GM21619 (cell line): ENCODE measurements at regions not wholly inside any gene's neighbourhood (a gene's known extent, or its start where the extent isn't known, plus 50 kb on each side); places are given as distances from the start of the nearest gene placed in this dataset.
"Not testable (repeated sequence)": the region's sequence is repeated elsewhere in the genome, so short reads cannot be mapped to it uniquely, and the experiment has no call there.

ENCODE experiments used
- ATAC-seq: cut with Tn5 transposase; IDR thresholded peaks from one replicate; pipeline ENCODE4 v1.9.1; 2021; ENCODE audit not compliant: unreplicated experiment

DNA sequence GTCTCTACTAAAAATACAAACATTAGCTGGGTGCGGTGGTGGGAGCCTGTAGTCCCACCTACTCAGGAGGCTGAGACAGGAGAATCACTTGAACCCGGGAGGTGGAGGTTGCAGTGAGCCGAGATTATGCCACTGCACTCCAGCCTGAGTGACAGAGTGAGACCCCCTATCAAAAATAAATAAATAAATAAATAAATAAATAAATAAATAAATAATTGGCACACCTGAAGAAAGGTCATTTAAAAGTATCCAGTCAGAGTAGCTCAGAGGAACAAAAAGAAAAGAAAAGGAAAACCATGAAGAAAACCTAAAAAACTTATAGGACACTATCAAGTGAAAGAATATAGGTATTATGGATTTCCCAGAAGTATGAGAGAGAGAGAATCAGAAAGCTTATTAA lies 330.1 kb upstream of the AR start:
- not testable (repeated sequence) for ATAC-seq

DNA sequence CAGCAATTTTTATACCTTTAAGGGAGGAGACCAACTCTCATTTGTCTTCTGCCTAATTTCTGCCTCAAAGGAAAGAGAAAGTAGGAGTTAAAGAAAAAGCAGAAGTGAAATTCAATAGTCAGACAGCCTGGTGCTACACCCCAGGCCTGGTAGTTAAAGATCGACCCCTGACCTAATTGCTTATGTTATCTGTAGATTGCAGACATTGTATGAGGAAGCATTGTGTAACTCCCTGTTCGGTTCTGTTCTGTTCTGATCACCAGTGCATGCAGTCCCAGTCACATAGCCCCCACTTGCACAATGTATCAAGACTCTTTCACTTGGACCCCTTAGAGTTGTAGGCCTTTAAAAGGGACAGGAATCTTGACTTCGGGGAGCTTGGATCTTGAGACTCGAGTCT lies 335.9 kb upstream of the AR start:
- no peak for ATAC-seq

DNA sequence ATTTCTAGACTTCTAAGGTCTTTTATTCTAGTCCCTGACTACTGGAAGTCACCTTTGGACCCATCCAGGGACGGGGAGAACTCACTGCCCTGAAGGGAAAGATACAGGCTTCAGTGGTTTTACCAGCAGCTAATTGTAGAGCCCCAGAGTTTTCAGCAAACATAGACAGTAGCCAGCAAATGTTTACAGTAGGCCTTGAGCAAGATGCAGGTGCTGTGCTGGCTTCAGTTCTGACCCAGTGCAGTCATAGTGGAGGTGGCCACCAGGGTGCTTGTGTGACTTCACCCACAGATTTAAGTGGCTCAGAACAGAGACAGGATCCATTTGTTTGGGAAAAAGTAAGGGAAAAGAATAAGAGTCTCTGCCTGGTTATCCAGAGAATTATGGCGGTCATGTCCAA lies 384.4 kb upstream of the AR start:
- no peak for ATAC-seq

DNA sequence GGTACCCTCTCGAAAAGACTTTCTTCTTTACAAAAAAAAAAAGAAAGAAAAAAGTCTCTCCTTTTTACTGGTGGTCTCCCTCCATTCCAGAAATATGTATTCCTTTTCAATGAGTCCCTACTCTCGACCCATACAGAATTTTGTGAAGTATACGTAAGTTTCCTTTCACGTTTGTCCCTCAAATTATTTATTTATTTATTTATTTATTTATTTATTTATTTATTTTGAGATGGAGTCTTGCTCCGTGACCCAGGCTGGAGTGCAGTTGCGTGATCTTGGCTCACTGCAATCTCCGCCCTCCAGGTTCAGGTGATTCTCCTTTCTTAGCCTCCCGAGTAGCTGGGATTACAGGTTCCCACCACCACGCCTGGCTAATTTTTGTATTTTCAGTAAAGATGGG lies 429.2 kb upstream of the AR start:
- no peak for ATAC-seq

DNA sequence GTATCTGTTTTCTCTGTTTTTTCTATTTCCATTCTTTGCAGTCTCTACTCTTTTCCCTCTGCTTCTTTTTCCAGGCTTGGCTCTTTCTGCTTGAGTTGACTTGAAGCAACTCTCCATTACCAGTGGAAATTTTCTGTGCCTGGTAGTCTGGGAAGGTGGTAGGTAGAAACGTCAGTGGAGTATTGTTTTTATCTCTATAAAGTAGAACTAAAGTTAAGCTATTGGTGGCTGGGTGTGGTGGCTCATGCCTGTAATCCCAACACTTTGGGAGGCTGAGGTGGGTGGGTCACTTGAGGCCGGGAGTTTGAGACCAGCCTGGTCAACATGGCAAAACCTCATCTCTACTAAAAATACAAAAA lies 438.1 kb upstream of the AR start:
- ATAC-seq, result no peak

DNA sequence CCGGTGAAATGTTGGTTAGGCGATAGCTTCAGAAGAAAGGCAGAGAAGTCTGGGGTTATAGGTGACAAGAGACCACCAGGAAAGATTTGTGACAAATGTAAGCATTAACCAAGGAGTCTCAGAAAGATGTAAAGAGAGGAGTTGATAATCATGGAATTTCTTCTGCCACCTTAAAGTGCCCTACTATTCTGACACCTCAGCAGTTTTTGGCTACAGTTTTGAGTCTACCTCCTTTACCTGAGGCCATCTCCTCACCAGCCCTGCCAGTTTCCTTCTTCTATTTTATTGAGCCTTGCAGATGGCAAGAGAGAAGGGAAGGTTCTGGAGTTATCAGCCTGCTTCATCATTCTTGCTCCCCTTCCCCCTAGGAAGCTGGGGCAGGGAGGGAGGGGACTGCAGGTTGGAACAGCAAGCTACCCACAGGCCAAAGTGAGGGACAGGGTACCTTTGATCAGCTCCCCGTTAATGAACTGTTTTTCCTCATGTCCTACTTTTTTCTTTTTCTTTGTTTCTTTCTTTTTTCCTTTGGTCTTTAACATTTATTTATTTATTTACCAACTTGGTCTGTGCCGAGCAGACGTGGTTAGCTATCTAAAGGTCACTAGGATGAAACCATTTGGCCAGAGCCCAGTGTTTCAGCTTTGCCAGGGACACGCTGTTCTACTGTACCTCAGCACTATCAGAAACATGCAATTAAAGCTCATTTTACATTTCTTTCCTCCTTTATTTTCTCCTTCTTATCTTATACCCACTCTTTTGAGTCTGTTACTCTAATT lies 438.7 kb upstream of the AR start:
- no peak for ATAC-seq

DNA sequence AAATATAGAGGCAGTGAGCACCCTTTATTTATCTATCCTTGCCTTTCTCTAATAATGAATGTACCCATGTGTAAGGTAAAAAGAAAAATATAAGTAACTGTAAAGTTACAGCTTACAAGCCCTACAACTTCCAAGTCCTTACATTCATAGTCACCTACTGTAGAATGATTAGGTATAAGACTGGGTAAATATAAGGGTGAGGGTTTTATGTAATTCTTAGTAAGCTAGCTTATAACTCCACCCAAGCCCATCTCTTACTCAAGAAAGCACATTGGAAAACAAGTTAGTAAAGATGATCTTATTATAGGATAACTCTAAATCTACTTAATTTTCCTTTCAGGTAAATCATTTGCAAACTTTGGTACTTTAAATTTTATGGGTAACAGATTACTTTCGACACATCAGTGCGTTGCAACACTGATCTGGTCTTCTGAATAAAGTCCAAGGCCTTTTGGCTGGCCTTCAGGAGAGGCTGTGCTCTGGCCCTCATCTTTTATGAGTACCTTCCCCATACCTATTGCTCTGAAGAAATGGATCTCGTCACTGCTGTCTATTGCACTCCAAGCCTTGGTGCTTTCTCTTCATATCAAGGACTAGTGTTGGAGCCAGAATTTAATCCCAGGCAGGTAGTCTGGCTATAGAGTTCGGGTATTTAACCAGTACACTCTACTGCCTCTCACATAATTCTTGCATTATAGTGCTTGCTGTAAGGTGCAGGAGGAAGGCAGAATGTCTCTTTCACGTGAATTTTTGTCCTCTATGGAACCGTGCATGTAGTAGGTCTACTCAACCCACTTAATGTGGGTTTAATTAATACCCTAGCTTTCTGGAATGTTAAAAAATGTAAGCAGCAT lies 443.6 kb upstream of the AR start:
- no peak for ATAC-seq

DNA sequence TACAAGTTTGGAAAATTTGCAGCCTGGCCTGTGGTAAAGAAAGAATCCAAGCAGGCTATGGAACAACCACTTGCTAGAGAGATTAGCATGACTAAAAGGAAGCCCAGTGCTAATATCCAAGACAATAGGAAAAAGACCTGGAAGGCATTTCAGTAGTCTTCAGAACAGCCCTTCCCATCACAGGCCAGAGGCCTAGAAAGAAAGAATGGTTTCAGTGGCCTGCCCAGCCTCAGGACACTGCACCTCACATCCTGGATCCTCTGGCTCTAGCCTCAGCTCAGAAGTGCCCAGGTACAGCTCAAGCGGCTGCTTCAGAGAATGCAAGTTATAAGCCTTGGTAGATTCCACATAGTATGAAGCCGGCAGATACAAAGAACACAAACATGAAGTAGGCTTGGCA lies 449.8 kb upstream of the AR start:
- no peak for ATAC-seq

DNA sequence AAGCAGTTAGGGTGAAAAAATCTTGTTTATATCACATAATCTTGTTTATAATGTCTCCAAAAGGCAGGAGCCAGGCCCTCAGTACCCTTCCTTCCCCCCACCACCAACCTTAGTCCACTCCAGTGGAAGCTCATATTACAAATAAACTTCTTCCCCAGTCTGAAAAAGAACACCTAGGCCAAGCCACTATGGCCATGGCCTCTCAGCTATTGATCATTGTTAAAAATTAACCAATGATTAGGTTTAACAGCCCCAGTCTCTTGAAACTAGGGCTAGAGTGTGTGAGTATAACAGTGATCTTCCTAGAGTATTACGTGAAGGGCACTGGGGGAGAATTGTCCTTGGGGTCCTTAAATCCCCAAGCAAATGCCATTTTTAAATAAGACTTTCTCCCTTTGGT lies 411.9 kb upstream of the EDA2R start:
- no peak for ATAC-seq

DNA sequence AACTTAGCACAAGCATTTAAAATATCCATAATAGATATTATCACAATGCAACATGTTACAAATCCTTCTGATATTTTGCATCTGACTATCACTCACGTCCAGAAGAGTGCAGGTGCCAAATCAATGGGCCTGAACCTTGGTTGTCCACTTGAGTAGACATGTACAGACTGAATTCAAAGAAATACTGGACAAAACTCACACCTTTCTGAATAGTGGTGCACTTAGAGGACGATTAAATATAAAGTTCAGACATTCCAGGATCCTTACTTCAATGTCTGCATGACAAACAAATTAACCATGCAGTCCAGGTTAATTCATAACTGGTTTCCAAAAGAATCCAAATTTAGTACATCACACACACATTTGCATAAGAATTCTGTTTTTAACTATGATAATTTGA lies 406.0 kb upstream of the EDA2R start:
- no peak for ATAC-seq

DNA sequence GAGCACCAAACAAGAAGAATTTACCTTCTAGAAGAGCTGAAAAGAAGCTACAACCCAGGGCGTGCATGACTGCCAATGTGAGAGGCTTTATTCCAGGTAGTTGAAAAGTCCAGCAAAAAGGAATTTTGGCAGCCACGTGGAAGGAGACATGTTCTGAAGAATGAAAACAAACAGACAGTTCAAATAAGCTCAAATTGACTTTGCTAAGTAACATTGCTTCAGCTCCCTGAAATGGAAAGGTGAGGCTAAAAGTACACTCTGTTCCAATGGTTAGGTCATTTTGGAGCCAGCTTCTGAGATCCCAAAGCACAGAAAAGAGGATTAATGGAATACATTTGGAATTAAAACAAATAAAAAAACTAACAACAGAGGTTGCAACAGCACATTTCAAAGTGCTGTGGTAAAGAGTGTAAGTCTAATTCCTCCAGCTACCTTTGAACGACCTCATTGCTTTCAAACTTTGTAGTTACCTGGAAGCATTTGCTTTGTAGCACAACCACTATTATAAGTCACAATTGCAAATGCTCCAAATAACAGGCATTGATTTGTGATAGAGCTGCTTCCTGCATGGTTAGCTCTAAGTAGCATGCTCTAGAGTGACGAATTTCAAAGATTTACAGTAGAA lies 405.3 kb upstream of the EDA2R start:
- ATAC-seq, result no peak

DNA sequence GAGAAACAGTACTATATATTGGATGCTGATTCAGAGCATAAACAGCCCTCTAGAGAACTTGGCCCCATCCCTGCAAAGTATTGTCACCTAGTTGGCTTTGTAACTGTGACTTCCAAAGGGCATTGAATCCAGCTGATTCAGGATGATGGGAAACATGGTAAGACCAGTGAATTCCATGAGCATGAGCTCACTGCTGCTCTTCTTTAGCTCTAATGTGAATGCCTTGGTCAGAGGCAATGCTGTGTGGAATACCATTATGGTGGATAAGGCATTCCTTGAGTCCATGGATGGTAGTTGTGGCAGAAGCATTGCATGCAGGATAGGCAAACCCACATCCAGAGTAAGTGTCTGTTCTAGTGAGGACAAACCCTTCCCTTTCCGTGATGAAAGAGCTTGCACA lies 365.6 kb upstream of the EDA2R start:
- ATAC-seq, result no peak

DNA sequence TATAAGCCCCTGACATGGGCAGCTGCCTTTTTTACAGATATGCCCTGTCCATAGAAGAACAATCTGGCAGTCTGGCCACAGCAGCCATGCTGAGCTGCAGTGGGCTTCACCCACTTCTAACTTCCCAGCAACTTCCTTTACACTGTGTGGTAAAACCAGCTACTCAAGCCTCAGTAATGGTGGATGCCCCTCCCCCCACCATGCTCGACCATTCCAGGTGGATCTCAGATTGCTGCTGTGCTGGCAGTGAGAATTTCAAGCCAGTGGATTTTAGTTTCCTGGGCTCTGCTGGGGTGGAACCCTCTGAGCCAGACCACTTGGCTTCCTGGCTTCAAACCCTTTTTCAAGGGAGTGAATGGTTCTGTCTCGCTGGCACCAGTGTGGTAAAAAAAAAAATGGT lies 355.9 kb upstream of the EDA2R start:
- ATAC-seq, result no peak

DNA sequence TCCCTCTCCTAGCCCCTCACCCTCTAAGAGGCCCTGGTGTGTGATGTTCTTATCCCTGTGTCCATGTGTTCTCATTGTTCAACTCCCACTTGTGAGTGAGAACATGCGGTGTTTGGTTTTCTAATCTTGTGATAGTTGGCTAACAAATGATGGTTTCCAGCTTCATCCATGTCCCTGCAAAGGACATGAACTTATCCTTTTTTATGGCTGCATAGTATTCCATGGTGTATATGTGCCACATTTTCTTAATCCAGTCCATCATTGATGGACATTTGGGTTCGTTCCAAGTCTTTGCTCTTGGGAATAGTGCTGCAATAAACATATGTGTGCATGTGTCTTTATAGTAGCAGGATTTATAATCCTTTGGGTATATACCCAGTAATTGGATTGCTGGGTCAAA lies 353.2 kb upstream of the EDA2R start:
- not testable (repeated sequence) for ATAC-seq

DNA sequence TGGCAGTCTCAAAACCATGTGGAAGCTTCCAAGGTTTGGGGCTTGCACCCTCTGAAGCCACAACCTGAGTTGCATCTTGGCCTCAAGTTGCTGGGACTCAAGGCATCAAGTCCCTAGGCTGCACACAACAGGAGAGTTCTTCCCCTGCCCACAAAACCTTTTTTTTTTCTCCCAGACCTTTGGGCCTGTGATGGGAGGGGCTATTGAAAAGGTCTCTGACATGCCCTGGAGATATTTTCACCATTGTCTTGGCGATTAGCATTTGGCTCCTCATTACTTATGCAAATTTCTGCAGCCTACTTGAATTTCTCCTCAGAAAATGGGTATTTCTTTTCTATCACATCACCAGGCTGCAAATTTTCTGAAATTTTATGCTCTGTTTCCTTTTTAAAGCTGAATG lies 349.5 kb upstream of the EDA2R start:
- ATAC-seq, result no peak

DNA sequence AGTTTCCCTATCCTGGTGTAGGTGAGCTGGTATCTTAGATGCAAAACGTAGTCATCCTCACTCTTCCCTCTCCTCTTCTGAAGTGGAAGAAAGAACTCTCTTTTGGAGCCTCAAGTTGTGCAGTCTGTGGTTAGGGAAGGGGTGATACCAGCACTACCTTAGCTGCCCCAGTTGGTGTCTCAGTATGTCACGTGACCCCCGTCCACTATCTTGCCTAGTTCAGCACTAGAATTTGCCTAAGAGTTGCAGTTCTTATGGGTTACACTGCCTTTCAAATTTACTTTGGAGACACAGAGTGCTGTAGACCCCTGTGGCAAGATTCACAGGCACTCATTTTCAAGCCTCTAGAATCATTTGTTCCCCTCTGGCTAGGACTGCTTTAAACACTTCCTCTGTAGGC lies 322.8 kb upstream of the EDA2R start:
- no peak for ATAC-seq

DNA sequence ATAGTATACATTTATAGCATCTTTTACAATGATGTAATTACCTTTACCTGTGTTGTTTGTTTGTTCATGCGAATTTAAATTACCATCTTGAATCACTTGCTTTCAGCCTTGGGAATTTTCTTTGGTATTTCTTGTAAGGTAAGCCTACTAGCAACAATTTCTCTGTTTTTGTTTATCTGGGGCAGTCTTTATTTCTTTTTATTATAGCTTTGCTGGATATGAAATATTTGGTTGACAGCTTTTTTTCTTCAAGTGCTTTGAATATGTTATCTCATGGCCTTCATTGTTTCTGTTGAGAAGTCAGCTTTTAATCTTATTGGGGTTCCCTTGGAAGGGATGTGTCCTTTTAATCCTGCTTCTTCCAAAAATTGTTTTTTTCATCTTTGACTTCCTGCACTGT lies 292.8 kb upstream of the EDA2R start:
- no peak for ATAC-seq

DNA sequence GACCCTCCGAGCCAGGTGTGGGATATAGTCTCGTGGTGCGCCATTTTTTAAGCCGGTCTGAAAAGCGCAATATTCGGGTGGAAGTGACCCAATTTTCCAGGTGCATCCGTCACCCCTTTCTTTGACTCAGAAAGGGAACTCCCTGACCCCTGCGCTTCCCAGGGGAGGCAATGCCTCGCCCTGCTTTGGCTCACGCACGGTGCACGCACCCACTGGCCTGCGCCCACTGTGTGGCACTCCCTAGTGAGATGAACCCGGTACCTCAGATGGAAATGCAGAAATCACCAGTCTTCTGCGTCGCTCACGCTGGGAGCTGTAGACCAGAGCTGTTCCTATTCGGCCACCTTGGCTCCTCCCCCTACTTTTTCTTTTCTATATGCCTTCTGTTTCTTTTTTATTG lies 291.6 kb upstream of the EDA2R start:
- not testable (repeated sequence) for ATAC-seq

DNA sequence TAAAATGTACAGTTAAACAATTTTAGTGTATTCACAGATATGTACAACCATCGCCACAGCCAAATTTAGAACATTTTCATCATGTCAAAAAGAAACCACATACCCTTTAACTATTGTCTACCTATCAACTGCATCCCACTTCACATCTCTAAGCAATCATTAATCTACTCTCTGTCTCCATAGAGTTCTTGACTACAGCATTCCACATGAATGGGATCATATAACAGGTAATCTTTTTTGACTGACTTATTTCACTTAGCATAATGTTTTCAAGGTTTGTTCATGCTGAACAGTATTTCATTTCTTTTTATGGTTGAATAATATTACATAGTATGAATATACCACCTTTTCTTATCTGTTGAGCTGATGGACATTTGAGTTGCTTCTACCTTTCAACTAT lies 281.4 kb upstream of the EDA2R start:
- no peak for ATAC-seq

DNA sequence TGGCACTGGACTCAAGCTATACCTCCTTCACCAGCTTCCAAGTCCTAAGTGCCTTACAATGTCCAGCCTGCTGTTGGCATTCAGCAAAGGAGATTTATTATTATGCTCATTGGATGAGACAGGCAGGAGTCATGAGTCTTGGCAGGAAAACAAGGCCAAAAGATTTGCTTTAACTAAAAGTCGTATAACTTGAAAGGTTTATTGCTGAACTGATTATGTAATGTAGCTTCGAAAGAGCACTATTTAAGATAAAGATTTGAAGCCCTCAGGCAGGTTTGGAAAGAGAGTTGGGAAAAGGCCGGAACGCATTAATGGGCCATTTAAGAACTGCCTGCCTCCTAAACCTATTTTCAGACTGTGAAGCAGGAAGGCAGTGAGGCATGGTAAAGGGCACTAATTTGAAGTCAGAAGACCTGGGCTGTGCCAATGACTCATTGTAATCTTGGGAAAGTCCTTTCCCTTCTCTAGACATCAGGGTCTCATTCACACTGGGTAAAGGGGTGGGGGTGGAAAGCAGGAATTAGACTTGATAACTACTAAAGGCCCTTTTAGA lies 280.5 kb upstream of the EDA2R start:
- ATAC-seq, result no peak

DNA sequence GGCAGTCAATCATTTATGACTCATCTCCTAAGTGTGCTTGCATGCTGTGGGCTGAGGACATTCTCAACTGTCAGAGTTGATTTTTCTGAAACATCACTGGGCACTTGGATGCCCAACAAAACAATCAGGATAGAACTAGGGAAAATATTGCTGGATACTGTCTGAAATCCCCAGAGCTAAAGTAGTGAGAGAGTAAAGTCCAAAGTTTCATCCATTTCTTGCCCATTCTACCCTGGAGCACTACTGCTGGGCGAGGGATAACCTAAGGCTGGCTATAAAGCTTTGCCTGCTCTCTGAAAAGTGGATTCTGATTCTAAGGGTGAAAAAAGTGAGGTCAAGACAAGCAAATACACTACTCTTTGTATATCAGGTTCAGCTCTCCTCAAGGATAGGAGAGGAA lies 279.6 kb upstream of the EDA2R start:
- ATAC-seq, result no peak

DNA sequence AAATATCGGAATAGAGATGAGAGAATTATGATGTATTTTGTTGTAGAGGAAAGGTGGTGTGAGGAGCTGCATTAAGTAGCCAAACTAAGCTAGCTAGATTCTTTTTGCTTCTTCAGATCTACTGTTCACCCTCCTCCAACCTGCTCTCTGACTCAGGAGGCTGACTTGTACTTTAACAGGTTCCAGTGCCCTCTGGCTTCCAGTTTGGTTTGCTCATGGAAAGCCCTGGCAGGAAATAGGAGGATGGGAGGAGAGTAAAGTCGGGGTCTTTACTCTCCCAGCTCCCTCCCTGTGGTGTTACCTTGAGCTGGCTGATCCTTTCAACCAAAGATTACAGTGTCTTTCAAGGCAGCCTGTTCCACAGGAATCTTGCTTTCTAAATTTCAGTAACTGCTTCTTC lies 277.0 kb upstream of the EDA2R start:
- ATAC-seq, result no peak
